Fibroblast of the aortic adventitia (primary cell): ENCODE measurements at regions not wholly inside any gene's neighbourhood (a gene's known extent, or its start where the extent isn't known, plus 50 kb on each side); places are given as distances from the start of the nearest gene placed in this dataset.

Source experiments
- DNase-seq: peaks from one replicate; pipeline ENCODE4 v3.0.0-alpha.2; 2010; ENCODE audit warnings: low read depth
- H3K4me3 ChIP-seq: 2 replicates; pipeline ENCODE4 v1.5.1; 2011; ENCODE audit warnings: low read depth, mild to moderate bottlenecking, control low read depth, low read length, moderate library complexity
- TF ChIP-seq, protein P1 (sequence below): IDR thresholded peaks from 2 replicates; pipeline ENCODE4 v1.5.1; 2011; ENCODE audit warnings: mild to moderate bottlenecking, low read length, control low read depth, inconsistent platforms; ENCODE audit not compliant: insufficient read depth

GRCh38 chr16:87092958-87093357 lies 224.2 kb downstream of the C16orf95 start:
- DNase-seq = no peak
- TF ChIP-seq, protein P1, sequence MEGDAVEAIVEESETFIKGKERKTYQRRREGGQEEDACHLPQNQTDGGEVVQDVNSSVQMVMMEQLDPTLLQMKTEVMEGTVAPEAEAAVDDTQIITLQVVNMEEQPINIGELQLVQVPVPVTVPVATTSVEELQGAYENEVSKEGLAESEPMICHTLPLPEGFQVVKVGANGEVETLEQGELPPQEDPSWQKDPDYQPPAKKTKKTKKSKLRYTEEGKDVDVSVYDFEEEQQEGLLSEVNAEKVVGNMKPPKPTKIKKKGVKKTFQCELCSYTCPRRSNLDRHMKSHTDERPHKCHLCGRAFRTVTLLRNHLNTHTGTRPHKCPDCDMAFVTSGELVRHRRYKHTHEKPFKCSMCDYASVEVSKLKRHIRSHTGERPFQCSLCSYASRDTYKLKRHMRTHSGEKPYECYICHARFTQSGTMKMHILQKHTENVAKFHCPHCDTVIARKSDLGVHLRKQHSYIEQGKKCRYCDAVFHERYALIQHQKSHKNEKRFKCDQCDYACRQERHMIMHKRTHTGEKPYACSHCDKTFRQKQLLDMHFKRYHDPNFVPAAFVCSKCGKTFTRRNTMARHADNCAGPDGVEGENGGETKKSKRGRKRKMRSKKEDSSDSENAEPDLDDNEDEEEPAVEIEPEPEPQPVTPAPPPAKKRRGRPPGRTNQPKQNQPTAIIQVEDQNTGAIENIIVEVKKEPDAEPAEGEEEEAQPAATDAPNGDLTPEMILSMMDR = no peak
- no peak overlapping the region for H3K4me3 ChIP-seq

GRCh38 chr16:87093804-87094555 lies 223.2 kb downstream of the C16orf95 start:
- H3K4me3 ChIP-seq = no peak overlapping the region
- TF ChIP-seq, protein P1 = no peak
- no peak for DNase-seq

GRCh38 chr16:87094556-87094865 lies 222.7 kb downstream of the C16orf95 start:
- TF ChIP-seq, protein P1 = no peak
- no peak for DNase-seq
- H3K4me3 ChIP-seq = no peak overlapping the region

DNA sequence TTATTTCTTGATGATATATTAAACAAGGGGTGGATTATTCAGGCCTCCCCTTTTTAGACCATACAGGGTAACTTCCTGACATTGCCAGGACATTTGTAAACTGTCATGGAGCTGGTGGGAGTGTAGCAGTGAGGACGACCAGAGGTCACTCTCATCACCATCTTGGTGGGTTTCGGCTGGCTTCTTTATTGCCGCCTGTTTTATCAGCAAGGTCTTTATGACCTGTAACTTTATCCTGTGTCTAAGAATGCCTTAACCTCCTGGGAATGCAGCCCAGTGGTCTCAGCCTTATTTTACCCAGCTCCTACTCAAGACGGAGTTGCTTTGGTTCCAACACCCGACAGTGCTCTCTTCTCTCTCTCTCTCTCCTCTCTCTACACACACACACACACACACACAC lies 221.9 kb downstream of the C16orf95 start:
- TF ChIP-seq, protein P1 = no peak
- DNase-seq = no peak
- H3K4me3 ChIP-seq = no peak overlapping the region

- TF ChIP-seq, protein P1 = no peak
- no peak overlapping the region for H3K4me3 ChIP-seq
Measured at GRCh38 chr16:87096746-87097333, 220.4 kb downstream of the C16orf95 start.

GRCh38 chr16:87098361-87098760 lies 218.8 kb downstream of the C16orf95 start:
- H3K4me3 ChIP-seq = no peak overlapping the region
- DNase-seq = no peak
- TF ChIP-seq, protein P1 = no peak

More at GRCh38 chr16:87096746-87097333, 220.4 kb downstream of the C16orf95 start:
- DNase-seq = no peak
